Fibroblast of lung (primary cell): ENCODE measurements at regions not wholly inside any gene's neighbourhood (a gene's known extent, or its start where the extent isn't known, plus 50 kb on each side); places are given as distances from the start of the nearest gene placed in this dataset.

Experiments used
- DNase-seq, 2 donors: peaks; one replicate each; pipeline versions ENCODE4 v3.0.0 to v3.0.0-alpha.2; 2010; ENCODE audit warnings: low read depth in 2 of 2
- H2AFZ ChIP-seq: 2 replicates; pipeline ENCODE4 v1.5.1; 2012; ENCODE audit warnings: low read length, control low read depth, inconsistent platforms
- H3K27ac ChIP-seq: 2 replicates; pipeline ENCODE4 v1.5.1; 2011; ENCODE audit warnings: low read length, control low read depth; ENCODE audit not compliant: insufficient read depth
- H3K27me3 ChIP-seq: 2 replicates; pipeline ENCODE4 v1.5.1; 2011; ENCODE audit warnings: mild to moderate bottlenecking, low read length; ENCODE audit not compliant: control insufficient read depth, insufficient read depth
- H3K36me3 ChIP-seq: 2 replicates; pipeline ENCODE4 v1.5.1; 2011; ENCODE audit warnings: low read length; ENCODE audit not compliant: control insufficient read depth, insufficient read depth
- H3K4me1 ChIP-seq: 2 replicates; pipeline ENCODE4 v1.5.1; 2011; ENCODE audit warnings: low read length; ENCODE audit not compliant: control insufficient read depth, insufficient read depth; ENCODE audit errors: extremely low read depth
- H3K4me2 ChIP-seq: 2 replicates; pipeline ENCODE4 v1.5.1; 2011; ENCODE audit warnings: low read length, control low read depth; ENCODE audit not compliant: insufficient read depth; ENCODE audit errors: extremely low read depth
- H3K4me3 ChIP-seq, 4 experiments: fragments of 200-600 bp in 1 of 4; sonication (generic) in 1 of 4; replicated peaks in 1 of 4; 2 replicates each; pipeline ENCODE4 v1.5.1; 2011 to 2016; ENCODE audit warnings: low read length in 4 of 4, low read depth in 3 of 4, mild to moderate bottlenecking in 3 of 4, control low read depth in 2 of 4, inconsistent platforms in 1 of 4, mixed read lengths in 1 of 4; ENCODE audit not compliant: insufficient read depth in 1 of 4; ENCODE audit errors: control extremely low read depth in 1 of 4
- H3K79me2 ChIP-seq: 2 replicates; pipeline ENCODE4 v1.5.1; 2012; ENCODE audit warnings: mild to moderate bottlenecking, low read length, inconsistent platforms; ENCODE audit not compliant: control insufficient read depth, insufficient read depth
- H3K9ac ChIP-seq: 2 replicates; pipeline ENCODE4 v1.5.1; 2011; ENCODE audit warnings: mild to moderate bottlenecking, low read length, control low read depth; ENCODE audit not compliant: insufficient read depth
- H3K9me3 ChIP-seq: 2 replicates; pipeline ENCODE4 v1.5.1; 2012; ENCODE audit warnings: low read depth, low read length; ENCODE audit not compliant: control insufficient read depth, insufficient read depth
- H4K20me1 ChIP-seq: 2 replicates; pipeline ENCODE4 v1.5.1; 2011; ENCODE audit warnings: low read length; ENCODE audit not compliant: control insufficient read depth, insufficient read depth; ENCODE audit errors: extremely low read depth
- EZH2 ChIP-seq: IDR thresholded peaks from 2 replicates; pipeline ENCODE4 v1.5.1; 2012; ENCODE audit warnings: low read length, control low read depth, mild to moderate bottlenecking; ENCODE audit errors: missing control alignments
- TF ChIP-seq, protein P1 (sequence below), 2 donors: IDR thresholded peaks in 1 of 2; conservative IDR thresholded peaks in 1 of 2; 1 replicate in 1 of 2; 2 replicates in 1 of 2; pipeline ENCODE4 v1.5.1; 2011 to 2012; ENCODE audit warnings: low read length in 2 of 2, control low read depth in 1 of 2, inconsistent platforms in 1 of 2, low read depth in 1 of 2, mild to moderate bottlenecking in 1 of 2

- Histone ChIP-seq H3K36me3 (no peaks in the 10 kb centered on the region), H3K27me3 (no peaks in the 10 kb centered on the region), H2AFZ (no peak overlapping the region), H3K4me2 (no peak overlapping the region), H3K9ac (no peak overlapping the region), H3K4me1 (peaks cover 8% of the 10 kb centered on the region), H3K79me2 (no peaks in the 10 kb centered on the region), H3K9me3 (no peaks in the 10 kb centered on the region), H4K20me1 (no peaks in the 10 kb centered on the region), H3K4me3 (no peak overlapping the region), H3K27ac (no peak overlapping the region)
- DNase-seq = no peak
- TF ChIP-seq EZH2 = no peak
- TF ChIP-seq, protein P1, sequence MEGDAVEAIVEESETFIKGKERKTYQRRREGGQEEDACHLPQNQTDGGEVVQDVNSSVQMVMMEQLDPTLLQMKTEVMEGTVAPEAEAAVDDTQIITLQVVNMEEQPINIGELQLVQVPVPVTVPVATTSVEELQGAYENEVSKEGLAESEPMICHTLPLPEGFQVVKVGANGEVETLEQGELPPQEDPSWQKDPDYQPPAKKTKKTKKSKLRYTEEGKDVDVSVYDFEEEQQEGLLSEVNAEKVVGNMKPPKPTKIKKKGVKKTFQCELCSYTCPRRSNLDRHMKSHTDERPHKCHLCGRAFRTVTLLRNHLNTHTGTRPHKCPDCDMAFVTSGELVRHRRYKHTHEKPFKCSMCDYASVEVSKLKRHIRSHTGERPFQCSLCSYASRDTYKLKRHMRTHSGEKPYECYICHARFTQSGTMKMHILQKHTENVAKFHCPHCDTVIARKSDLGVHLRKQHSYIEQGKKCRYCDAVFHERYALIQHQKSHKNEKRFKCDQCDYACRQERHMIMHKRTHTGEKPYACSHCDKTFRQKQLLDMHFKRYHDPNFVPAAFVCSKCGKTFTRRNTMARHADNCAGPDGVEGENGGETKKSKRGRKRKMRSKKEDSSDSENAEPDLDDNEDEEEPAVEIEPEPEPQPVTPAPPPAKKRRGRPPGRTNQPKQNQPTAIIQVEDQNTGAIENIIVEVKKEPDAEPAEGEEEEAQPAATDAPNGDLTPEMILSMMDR (conservative IDR thresholded peaks at IDR 0.05 in 1 of 2, IDR thresholded peaks at IDR 0.05 in 1 of 2; ENCODE audit: low read depth in 1 of 2, low read length in 2 of 2) = no peak
These were observed 133.1 kb upstream of the UBE2E1 start for GRCh38 chr3:23672628-23673027.

- Histone ChIP-seq H3K9ac (no peak overlapping the region), H3K79me2 (no peaks in the 10 kb centered on the region), H2AFZ (no peak overlapping the region), H3K36me3 (no peaks in the 10 kb centered on the region), H4K20me1 (no peaks in the 10 kb centered on the region), H3K9me3 (no peaks in the 10 kb centered on the region), H3K4me1 (no peaks in the 10 kb centered on the region), H3K4me2 (no peak overlapping the region), H3K27ac (no peak overlapping the region), H3K27me3 (no peaks in the 10 kb centered on the region), H3K4me3 (no peak overlapping the region)
- no peak for TF ChIP-seq EZH2
- TF ChIP-seq, protein P1 (conservative IDR thresholded peaks at IDR 0.05 in 1 of 2, IDR thresholded peaks at IDR 0.05 in 1 of 2; ENCODE audit: low read depth in 1 of 2, low read length in 2 of 2) = no peak
- DNase-seq = no peak
These were observed 130.7 kb upstream of the UBE2E1 start for GRCh38 chr3:23675010-23675409.

GRCh38 chr3:23676093-23676492, 129.7 kb upstream of the UBE2E1 start:
- Histone ChIP-seq H2AFZ (no peak overlapping the region), H4K20me1 (no peaks in the 10 kb centered on the region), H3K79me2 (no peaks in the 10 kb centered on the region), H3K4me2 (no peak overlapping the region), H3K9ac (no peak overlapping the region), H3K4me3 (no peak overlapping the region), H3K27ac (no peak overlapping the region), H3K9me3 (no peaks in the 10 kb centered on the region), H3K36me3 (no peaks in the 10 kb centered on the region), H3K27me3 (no peaks in the 10 kb centered on the region), H3K4me1 (no peaks in the 10 kb centered on the region)
- DNase-seq = peak in 1 of 2 donors; percentile 30
- TF ChIP-seq, protein P1 (conservative IDR thresholded peaks at IDR 0.05 in 1 of 2, IDR thresholded peaks at IDR 0.05 in 1 of 2; ENCODE audit: low read depth in 1 of 2, low read length in 2 of 2) = no peak
- no peak for TF ChIP-seq EZH2
